ENCODE measurements at regions not wholly inside any gene's neighbourhood (a gene's known extent, or its start where the extent isn't known, plus 50 kb on each side); places are given as distances from the start of the nearest gene placed in this dataset.

DNA sequence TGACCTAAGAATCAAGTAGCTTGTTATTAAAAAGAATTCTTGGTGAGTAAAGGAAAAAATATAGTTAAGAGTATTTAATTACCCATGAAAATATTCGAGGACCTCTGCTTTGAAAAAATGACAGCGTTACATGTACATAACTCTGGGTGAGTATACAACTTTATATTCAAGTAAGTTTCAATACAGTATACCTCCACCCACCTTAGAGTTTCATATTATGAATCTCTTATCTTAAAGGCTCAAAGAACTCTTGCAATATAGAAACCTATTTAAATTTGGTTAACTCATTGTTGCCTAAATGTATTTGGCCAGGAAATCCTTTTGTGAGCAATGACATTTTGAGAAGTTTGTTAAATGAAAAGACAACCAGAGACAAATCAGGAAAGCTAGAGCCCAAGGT is 138.2 kb downstream of the QDPR start:
- Histone ChIP-seq H3K79me2 (ENCODE audit: low read depth) (no peaks in the 10 kb centered on the region), H4K20me1 (ENCODE audit: insufficient read depth) (no peaks in the 10 kb centered on the region), H3F3A (ENCODE audit: insufficient read depth, low read depth) (no peaks in the 10 kb centered on the region), H3K36me3 (ENCODE audit: low read depth) (no peaks in the 10 kb centered on the region), H3K9me2 (ENCODE audit: insufficient read depth) (no peaks in the 10 kb centered on the region), H3K27ac (no peak overlapping the region), H3K9me3 (ENCODE audit: insufficient read depth, low read depth) (no peaks in the 10 kb centered on the region), H3K4me1 (replicated peaks; ENCODE audit: insufficient read depth) (no peaks in the 10 kb centered on the region), H2AFZ (no peak overlapping the region), H3K27me3 (ENCODE audit: insufficient read depth, low read depth) (no peaks in the 10 kb centered on the region), H3K4me2 (no peak overlapping the region), H3K4me3 (no peak overlapping the region)
- no peak for DNase-seq
- BruUV-seq (replicated peaks) = no TSS peak
- POLR2A ChIA-PET (ENCODE audit: unreplicated experiment) = no interaction called here
- CTCF ChIA-PET = no interaction called here
- intact Hi-C loops (cut with micrococcal nuclease; ENCODE audit: unreplicated experiment) = no loop called here
- no peak for TF ChIP-seq CTCF (conservative IDR thresholded peaks at IDR 0.05)

DNA sequence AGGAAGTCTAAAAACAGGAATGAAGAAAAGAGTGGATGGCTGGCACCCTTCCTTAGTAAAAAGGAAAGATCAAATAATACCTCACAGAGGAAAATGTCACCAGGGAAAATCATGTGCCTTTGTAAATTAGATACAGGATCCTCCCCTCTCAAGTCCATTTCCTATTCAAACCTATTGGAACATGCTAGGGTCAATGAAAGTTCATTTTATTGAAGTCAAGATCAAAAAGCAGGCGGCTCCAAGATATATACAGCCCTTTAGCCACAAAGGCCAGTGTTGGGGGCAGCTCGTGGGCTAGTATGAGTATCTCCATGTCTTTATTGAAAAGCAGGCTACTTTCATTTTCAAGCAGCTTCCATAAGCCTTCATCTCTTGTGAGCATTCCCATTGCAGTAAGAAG is 141.1 kb downstream of the QDPR start:
- no peaks in the 10 kb centered on the region for H3K36me3 ChIP-seq (ENCODE audit: low read depth)
- H3F3A ChIP-seq (ENCODE audit: insufficient read depth, low read depth) = no peaks in the 10 kb centered on the region
- no peak overlapping the region for H3K27ac ChIP-seq
- intact Hi-C loops (cut with micrococcal nuclease; ENCODE audit: unreplicated experiment) = no loop called here
- no peaks in the 10 kb centered on the region for H3K9me3 ChIP-seq (ENCODE audit: insufficient read depth, low read depth)
- ChIA-PET CTCF (no interaction called here), POLR2A (ENCODE audit: unreplicated experiment) (no interaction called here)
- H3K4me3 ChIP-seq = no peak overlapping the region
- DNase-seq = no peak
- no TSS peak for BruUV-seq (replicated peaks)
- no peak overlapping the region for H3K4me2 ChIP-seq
- H4K20me1 ChIP-seq (ENCODE audit: insufficient read depth) = no peaks in the 10 kb centered on the region
- H2AFZ ChIP-seq = no peak overlapping the region
- TF ChIP-seq EZH2 (IDR thresholded peaks at IDR 0.05; ENCODE audit: low read depth) = no peak
- no peak for TF ChIP-seq CTCF (conservative IDR thresholded peaks at IDR 0.05)
- no peaks in the 10 kb centered on the region for H3K4me1 ChIP-seq (replicated peaks; ENCODE audit: insufficient read depth)
- no peaks in the 10 kb centered on the region for H3K79me2 ChIP-seq (ENCODE audit: low read depth)
- no peaks in the 10 kb centered on the region; the same call in 1 of the 2 replicates for H3K27me3 ChIP-seq (ENCODE audit: insufficient read depth, low read depth)
- H3K9me2 ChIP-seq (ENCODE audit: insufficient read depth) = no peaks in the 10 kb centered on the region

GRCh38 chr4:17368408-17368807 is 143.5 kb downstream of the QDPR start:
- H3K4me1 ChIP-seq (replicated peaks; ENCODE audit: insufficient read depth) = no peaks in the 10 kb centered on the region
- H3K9me2 ChIP-seq (ENCODE audit: insufficient read depth) = no peaks in the 10 kb centered on the region
- no peak overlapping the region for H3K27ac ChIP-seq

More at GRCh38 chr4:17368408-17368807, 143.5 kb downstream of the QDPR start:
- no peaks in the 10 kb centered on the region for H4K20me1 ChIP-seq (ENCODE audit: insufficient read depth)
- H3K4me2 ChIP-seq = no peak overlapping the region
- CTCF ChIA-PET = no interaction called here
- H3K79me2 ChIP-seq (ENCODE audit: low read depth) = no peaks in the 10 kb centered on the region
- H2AFZ ChIP-seq = no peak overlapping the region
- DNase-seq = no peak
- BruUV-seq (replicated peaks) = no TSS peak
- no peaks in the 10 kb centered on the region for H3F3A ChIP-seq (ENCODE audit: insufficient read depth, low read depth)
- H3K27me3 ChIP-seq (ENCODE audit: insufficient read depth, low read depth) = peaks cover 15% of the 10 kb centered on the region; the same call in 1 of the 2 replicates
- H3K9me3 ChIP-seq (ENCODE audit: insufficient read depth, low read depth) = no peaks in the 10 kb centered on the region
- TF ChIP-seq EZH2 (IDR thresholded peaks at IDR 0.05; ENCODE audit: low read depth) (no peak), CTCF (conservative IDR thresholded peaks at IDR 0.05) (no peak)
- H3K36me3 ChIP-seq (ENCODE audit: low read depth) = no peaks in the 10 kb centered on the region
- POLR2A ChIA-PET (ENCODE audit: unreplicated experiment) = no interaction called here
- H3K4me3 ChIP-seq = no peak overlapping the region
- intact Hi-C loops (cut with micrococcal nuclease; ENCODE audit: unreplicated experiment) = no loop called here
